Stimulated activated CD8-positive, alpha-beta memory T cell treated with anti-CD3 and anti-CD28 coated beads, Interleukin-12 subunit alpha, Interleukin-12 subunit beta, amount 100 ng/mL, for 1 hour (primary cell): ENCODE measurements at regions not wholly inside any gene's neighbourhood (a gene's known extent, or its start where the extent isn't known, plus 50 kb on each side); places are given as distances from the start of the nearest gene placed in this dataset.
"Not testable (repeated sequence)": the region's sequence is repeated elsewhere in the genome, so short reads cannot be mapped to it uniquely, and the experiment has no call there.

ENCODE experiments used
- DNase-seq: peaks from one replicate; pipeline ENCODE4 v3.0.0-alpha.2; 2020; ENCODE audit warnings: low read depth

DNA sequence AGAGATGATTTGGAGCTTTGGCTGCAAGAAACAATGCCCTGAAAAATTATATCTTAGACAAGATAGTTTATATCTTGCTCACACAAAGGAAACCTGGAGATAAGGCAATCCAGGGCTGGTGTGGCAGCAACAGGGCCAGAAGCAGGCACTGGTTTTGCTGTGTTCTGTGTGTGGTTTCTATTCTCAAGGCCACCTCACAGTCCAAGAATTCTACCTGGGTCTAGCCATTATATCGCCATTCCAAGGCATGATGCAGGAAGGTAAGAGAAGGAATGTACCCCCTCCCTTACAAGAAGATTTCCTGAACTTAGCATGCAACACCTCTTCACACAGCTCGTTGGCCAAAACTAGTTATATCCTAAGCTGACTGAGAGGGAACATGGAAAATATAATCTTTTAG is 74.5 kb upstream of the MEGF10 start:
- no peak for DNase-seq

DNA sequence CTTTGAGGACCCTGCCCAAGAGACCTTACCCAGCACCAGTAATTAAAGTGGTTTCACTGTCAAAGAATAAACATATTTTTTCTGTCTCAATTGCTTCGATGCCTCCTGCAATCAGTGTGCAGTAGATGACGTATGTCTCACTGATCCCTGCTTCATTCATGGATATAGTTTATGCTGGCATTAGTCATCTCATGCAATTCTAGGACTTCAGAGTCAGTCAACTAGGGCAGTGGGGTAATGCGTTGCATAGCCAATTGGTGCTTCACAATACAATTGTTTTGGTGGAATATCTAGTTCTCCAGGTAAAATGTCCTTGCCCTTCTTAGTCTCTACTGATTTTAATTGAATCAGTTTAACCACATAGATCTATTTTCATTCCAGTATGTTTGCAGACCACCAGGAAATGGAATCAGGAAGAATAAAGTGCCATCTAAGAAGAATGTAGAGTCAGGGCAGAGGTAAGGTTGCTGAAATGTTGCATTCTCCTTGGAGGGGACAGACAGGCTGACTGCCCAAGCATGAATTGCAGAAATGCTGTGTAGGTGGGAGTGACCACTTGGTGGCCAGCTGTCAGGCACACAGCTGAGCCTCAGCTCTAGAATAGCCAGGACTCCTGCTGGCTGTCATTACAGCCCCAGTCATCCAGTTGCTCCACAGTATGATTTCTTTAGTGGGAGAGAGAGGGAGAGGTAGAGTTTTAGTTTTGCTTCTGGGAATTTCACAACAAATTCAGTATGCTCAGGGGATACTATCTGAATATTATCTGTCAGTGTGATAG is 73.5 kb upstream of the MEGF10 start:
- no peak for DNase-seq

DNA sequence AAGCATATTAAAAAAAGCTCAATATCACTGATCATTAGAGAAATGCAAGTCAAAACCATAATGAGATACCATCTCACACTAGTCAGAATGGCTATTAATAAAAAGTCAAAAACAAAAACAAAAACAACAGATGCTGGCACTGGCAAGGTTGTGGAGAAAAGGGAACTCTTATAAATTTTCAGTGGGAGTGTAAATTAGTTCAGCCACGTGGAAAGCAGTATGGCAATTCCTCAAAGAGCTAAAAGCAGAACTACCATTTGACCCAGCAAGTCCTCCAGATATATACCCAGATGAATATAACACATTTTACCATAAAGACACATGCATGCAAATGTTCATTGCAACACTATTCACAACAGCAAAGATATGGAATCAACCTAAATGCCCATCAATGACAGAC is 68.7 kb upstream of the MEGF10 start:
- DNase-seq, result not testable (repeated sequence)

DNA sequence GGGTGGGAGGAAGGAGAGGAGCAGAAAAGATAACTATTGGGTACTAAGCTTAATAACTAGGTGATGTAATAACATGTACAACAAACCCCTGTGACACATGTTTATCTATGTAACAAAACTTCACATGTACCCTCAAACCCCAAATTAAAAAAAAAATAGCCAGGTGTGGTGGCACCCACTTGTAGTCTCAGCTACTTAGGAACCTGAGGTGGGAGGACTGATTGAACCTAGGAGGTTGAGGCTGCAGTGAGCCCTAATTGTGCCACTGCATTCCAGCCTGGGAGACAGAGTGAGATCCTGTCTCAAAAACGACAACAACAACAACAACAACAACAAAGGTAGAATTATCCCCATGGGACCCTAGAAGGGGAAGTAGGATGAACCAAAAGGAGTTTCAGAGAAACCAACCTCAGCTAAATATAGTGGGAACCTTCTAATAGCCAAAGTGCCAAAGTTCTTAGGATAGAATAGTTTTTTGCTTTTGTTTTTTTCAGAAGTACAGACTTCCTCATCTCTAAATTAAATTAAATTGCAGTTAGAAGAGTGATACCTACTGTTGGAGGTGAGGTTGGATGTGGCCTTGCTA is 67.9 kb upstream of the MEGF10 start:
- DNase-seq, result not testable (repeated sequence)

- DNase-seq, result no peak
These were observed 67.2 kb upstream of the MEGF10 start for GRCh38 chr5:127223256-127223974.

- DNase-seq, result no peak
These were observed 62.7 kb upstream of the MEGF10 start for GRCh38 chr5:127227881-127228280.

- DNase-seq, result no peak
These were observed 61.9 kb upstream of the MEGF10 start for GRCh38 chr5:127228540-127229184.

- DNase-seq, result peak; percentile 13
These were observed 61.3 kb upstream of the MEGF10 start for GRCh38 chr5:127229185-127229889.

DNA sequence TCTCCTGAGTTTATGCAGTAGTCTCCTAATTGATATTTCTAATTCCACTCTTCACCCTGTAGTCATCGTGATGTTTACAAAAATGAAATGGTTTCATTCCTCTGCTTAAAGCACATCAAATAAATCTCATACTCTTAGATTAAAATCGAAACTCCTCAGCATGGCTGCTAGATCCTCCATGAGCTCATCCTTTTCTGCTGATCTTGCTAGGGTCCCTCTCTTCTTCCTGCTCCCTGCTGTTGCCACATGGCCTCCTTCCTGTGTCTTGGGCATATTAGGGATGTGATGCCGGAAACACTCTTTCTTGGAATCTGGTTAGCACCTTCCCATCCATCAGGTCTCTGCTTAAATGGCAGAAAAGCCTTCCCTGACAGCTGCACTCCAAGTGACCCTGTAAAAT is 59.5 kb upstream of the MEGF10 start:
- DNase-seq, result no peak

- DNase-seq, result no peak
These were observed 57.0 kb upstream of the MEGF10 start for GRCh38 chr5:127233590-127233989.

- no peak for DNase-seq
These were observed 55.5 kb upstream of the MEGF10 start for GRCh38 chr5:127235136-127235535.

GRCh38 chr5:127236254-127236653 is 54.3 kb upstream of the MEGF10 start:
- no peak for DNase-seq
